ENCODE measurements at regions not wholly inside any gene's neighbourhood (a gene's known extent, or its start where the extent isn't known, plus 50 kb on each side); places are given as distances from the start of the nearest gene placed in this dataset.

DNA sequence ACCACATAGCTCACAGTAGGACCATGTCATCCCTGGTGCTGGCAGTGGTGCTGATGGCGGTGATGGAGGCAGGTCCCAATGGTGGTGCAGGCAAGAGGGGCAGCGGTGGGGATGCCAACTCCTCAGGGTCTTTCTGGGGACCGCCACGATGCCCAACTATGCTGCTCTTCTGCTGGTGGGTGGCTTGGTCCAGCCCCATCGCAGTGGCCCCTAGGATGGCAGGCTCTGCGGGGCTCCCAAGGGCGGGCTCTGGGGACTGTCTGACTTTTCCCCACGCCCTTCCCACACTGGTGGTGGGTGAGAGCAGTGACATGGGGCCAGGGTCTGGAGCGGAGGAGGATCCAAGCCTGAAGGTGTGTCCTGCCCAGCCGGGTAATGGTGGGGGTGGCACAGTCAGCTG lies 288.9 kb upstream of the RIOK2 start:
- DNase-seq (ENCODE audit: low spot score) (no peak), ATAC-seq (ENCODE audit: low FRiP score) (no peak)
- no peak for TF ChIP-seq CTCF (IDR thresholded peaks at IDR 0.05)

DNA sequence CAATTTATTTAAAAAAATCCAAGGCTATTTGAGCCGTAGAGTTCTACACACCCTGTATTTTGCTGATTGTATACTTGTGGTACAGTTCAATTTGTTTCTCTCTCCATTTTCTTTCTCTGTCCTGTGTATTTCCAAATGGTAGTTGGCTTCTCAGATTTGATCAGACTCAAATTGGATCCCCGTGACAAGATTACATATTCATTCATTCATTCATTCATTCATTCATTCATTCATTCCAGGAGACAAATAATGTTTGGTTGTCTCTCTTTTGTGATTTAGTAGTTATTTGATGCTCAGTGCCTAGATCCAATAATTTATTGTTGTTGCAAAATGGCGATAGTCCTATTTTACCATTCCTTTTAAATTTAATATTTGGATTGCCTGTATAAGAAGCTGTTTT lies 292.8 kb upstream of the RIOK2 start:
- ATAC-seq (ENCODE audit: low FRiP score) (no peak), DNase-seq (ENCODE audit: low spot score) (no peak)
- TF ChIP-seq CTCF (IDR thresholded peaks at IDR 0.05): no peak

DNA sequence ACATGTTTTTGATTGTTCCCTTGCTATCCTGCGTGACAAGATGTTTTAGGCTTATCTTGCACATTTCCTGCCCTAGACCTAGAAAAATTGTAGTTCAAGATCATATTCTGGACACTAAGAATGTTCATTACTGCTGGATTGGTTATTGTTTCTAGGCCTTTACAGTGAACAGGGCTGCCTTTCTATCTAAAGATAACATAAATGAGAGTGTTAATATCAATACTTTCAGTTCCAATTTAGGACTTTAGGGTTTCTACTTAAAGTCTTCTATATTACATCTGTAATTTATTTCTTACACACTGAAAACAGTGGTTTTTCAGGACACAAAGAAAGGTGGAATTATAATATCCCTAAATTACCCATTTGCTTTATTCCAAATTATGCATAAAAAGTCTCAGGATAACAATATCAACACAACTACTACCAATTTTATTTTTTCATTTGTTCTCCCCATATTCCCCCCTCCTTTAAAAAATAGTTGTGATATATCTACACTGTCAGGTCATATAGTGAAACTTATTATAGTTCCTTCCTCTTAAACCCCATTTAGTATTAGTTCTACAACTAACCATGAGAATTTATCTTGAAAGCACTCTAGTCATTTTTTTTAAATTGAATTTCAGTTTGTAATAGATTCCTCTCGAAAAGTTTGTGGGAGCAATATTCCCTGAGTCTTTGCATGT lies 293.9 kb upstream of the RIOK2 start:
- ATAC-seq (ENCODE audit: low FRiP score): no peak
- TF ChIP-seq CTCF (IDR thresholded peaks at IDR 0.05): no peak

DNA sequence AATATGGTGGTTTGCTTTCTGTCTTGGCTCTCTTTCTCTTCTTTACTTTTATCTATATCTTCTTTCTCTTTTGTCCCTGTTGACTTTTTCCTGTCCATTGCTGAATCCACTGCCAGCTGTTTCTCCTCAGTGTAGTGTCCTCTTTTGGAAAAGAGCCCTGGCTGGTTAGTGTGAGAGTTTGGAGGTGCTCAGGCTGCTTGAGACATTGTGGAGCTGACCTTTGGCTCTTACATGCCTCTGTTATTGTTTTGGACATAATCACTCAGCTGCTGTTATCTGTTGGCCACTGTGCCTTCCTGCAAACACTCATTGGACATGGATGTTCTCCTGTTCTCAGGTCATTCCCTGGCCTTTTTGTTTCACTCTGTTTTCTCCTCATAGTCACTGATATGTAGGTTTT lies 295.4 kb upstream of the RIOK2 start:
- DNase-seq (ENCODE audit: low spot score) (no peak), ATAC-seq (ENCODE audit: low FRiP score) (no peak)
- TF ChIP-seq CTCF (IDR thresholded peaks at IDR 0.05): no peak

More for the DNA sequence above, 293.9 kb upstream of the RIOK2 start:
- no peak for DNase-seq (ENCODE audit: low spot score)

DNA sequence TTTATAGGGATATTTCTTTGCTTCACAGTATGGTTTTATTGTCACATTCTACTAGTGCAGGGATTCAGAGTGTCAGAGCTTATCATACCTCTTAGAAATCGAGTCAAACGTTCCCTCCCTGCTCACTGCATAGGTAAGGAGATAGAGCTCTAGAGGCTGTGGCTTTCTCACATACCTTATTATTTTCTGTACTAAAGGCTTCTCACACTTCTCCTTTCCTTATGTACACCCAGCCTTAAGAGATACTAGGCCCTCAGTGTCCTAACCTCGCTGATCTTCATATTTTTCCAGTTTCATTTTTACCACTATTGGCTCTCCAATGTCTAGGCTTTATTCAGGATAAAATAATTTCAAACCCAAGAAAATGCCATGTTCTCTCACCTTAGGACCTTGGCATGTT lies 297.3 kb upstream of the RIOK2 start:
- no peak for ATAC-seq (ENCODE audit: low FRiP score)
- TF ChIP-seq CTCF (IDR thresholded peaks at IDR 0.05): no peak
- no peak for DNase-seq (ENCODE audit: low spot score)

DNA sequence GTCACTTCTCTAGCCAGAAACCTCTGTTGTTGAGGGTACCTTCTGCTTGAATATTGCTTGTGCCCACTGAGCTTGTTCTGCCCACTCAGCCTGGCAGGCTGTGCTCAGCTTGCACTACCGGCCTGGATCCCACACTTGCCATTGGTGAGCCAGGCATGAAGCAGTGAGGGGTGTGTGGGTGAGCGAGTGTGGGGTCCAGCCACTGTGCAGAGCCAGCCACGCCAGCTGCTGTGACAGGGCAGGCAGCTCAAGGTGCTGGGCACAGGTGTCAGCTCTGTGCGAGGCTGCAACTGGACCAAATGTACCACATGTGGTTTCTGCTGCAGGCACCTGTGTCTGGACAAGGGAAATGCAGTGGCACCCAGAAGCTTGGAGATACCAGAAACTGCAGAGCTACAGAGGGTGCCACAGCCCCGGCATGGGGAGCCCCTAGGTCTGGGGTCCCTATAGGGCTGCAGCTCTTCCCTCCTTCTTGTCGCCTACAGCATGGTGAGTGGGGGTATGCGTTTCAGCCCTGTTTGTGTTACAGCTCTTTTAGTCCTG lies 305.1 kb upstream of the RIOK2 start:
- DNase-seq (ENCODE audit: low spot score) (no peak), ATAC-seq (ENCODE audit: low FRiP score) (no peak)
- no peak for TF ChIP-seq CTCF (IDR thresholded peaks at IDR 0.05)
